CD4-positive, alpha-beta T cell treated with Interleukin-15 for 1 hour (primary cell): ENCODE measurements at regions not wholly inside any gene's neighbourhood (a gene's known extent, or its start where the extent isn't known, plus 50 kb on each side); places are given as distances from the start of the nearest gene placed in this dataset.

Experiments
- DNase-seq: peaks from one replicate; pipeline ENCODE4 v3.0.0-alpha.2; 2020

GRCh38 chr13:22137361-22138050, 466.6 kb downstream of the FGF9 start:
- no peak for DNase-seq

- DNase-seq = no peak
These were observed 468.1 kb downstream of the FGF9 start for GRCh38 chr13:22138947-22139346.

- DNase-seq = no peak
These were observed 470.8 kb downstream of the FGF9 start for GRCh38 chr13:22141716-22142115.

- no peak for DNase-seq
These were observed 472.8 kb downstream of the FGF9 start for GRCh38 chr13:22143671-22144070.

- no peak for DNase-seq
These were observed 473.9 kb downstream of the FGF9 start for GRCh38 chr13:22144806-22145205.

GRCh38 chr13:22148187-22148586, 477.3 kb downstream of the FGF9 start:
- no peak for DNase-seq

GRCh38 chr13:22152751-22153150, 481.9 kb downstream of the FGF9 start:
- no peak for DNase-seq

GRCh38 chr13:22154041-22154440, 483.2 kb downstream of the FGF9 start:
- no peak for DNase-seq

GRCh38 chr13:22161871-22162270, 491.0 kb downstream of the FGF9 start:
- no peak for DNase-seq

- no peak for DNase-seq
These were observed 492.0 kb downstream of the FGF9 start for GRCh38 chr13:22162889-22163288.

GRCh38 chr13:22168437-22169190, 497.7 kb downstream of the FGF9 start:
- DNase-seq = no peak

GRCh38 chr13:22169473-22169872, 498.6 kb downstream of the FGF9 start:
- DNase-seq = no peak

GRCh38 chr13:22173610-22174009, 502.7 kb downstream of the FGF9 start:
- DNase-seq = no peak

GRCh38 chr13:22175241-22175640, 504.4 kb downstream of the FGF9 start:
- no peak for DNase-seq

- no peak for DNase-seq
These were observed 504.9 kb downstream of the FGF9 start for GRCh38 chr13:22175815-22176214.

GRCh38 chr13:22176968-22177520, 506.2 kb downstream of the FGF9 start:
- no peak for DNase-seq

- no peak for DNase-seq
These were observed 508.0 kb downstream of the FGF9 start for GRCh38 chr13:22178878-22179277.

- DNase-seq = no peak
These were observed 516.5 kb downstream of the FGF9 start for GRCh38 chr13:22187329-22187728.

GRCh38 chr13:22189176-22190048, 518.5 kb downstream of the FGF9 start:
- no peak for DNase-seq

GRCh38 chr13:22193070-22193469, 522.2 kb downstream of the FGF9 start:
- DNase-seq = no peak

- no peak for DNase-seq
These were observed 523.4 kb downstream of the FGF9 start for GRCh38 chr13:22194106-22194805.

- no peak for DNase-seq
These were observed 524.9 kb downstream of the FGF9 start for GRCh38 chr13:22195726-22196125.

GRCh38 chr13:22196777-22197176, 525.9 kb downstream of the FGF9 start:
- DNase-seq = no peak
